OCI-LY7 (cell line): ENCODE measurements at regions not wholly inside any gene's neighbourhood (a gene's known extent, or its start where the extent isn't known, plus 50 kb on each side); places are given as distances from the start of the nearest gene placed in this dataset.

Experiments
- CTCF ChIP-seq: fragments of 200-600 bp; sonication (generic); conservative IDR thresholded peaks from 2 replicates; pipeline ENCODE4 v1.5.1; 2014; ENCODE audit warnings: mild to moderate bottlenecking, antibody characterized with exemption, low read length, moderate library complexity, mixed read lengths
- EZH2phosphoT487 ChIP-seq: fragments of 200-600 bp; sonication (generic); IDR thresholded peaks from 2 replicates; pipeline ENCODE4 v1.6.1; 2018; ENCODE audit warnings: low read depth, borderline replicate concordance, mild to moderate bottlenecking, mixed run types, antibody characterized with exemption, low read length, moderate library complexity, mixed read lengths

- TF ChIP-seq CTCF (no peak), EZH2phosphoT487 (no peak)
These were observed 1277.9 kb downstream of the CDY2B start for GRCh38 chrY:16602146-16602545.
